ENCODE measurements at regions not wholly inside any gene's neighbourhood (a gene's known extent, or its start where the extent isn't known, plus 50 kb on each side); places are given as distances from the start of the nearest gene placed in this dataset.

DNA sequence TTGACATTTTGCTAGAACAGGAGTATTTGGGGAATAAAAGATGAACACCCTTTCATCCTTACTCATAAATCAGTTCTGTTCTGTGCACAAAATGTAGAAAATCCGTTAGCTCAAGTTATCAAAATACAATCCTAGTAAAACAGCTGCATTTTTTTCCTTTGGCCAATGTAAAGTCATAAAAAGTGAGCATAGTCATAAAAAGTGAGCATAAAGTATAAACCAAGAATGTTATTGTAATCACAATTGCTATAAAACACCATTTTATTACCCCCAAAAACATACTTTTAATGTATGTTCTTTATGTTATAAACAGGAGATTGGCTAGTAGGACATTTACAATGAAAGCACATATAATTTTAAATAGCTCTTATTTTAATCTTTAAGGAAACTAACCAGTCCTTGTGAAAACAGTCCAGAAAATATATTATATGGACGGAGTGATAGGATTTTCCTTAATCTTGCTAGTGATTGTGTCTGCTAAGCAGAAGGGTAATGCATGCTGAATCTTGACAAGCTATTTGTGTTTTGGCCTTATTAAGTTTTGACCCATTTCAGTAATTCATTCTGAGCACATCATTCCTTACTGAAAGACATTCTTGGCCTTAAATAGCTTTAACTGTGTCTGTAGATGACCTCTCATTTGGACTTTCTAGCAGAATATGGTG, 891.8 kb downstream of the DSC3 start:
- TF ChIP-seq PHB2 (IDR thresholded peaks at IDR 0.05; ENCODE audit: partially characterized antibody) (no peak), POLR2AphosphoS5 (IDR thresholded peaks at IDR 0.05; ENCODE audit: low read depth, low read length) (no peak), BRD4 (CRISPR knock-in tag; IDR thresholded peaks at IDR 0.05) (no peak), NR3C1 (CRISPR knock-in tag; IDR thresholded peaks at IDR 0.05) (no peak), EZH2 (conservative IDR thresholded peaks at IDR 0.05; ENCODE audit: low read depth, low read length) (no peak), NFKB2 (CRISPR knock-in tag; IDR thresholded peaks at IDR 0.05; ENCODE audit: borderline replicate concordance) (no peak), JUN (CRISPR knock-in tag; IDR thresholded peaks at IDR 0.05) (no peak), ZNF33A (CRISPR knock-in tag; IDR thresholded peaks at IDR 0.05; ENCODE audit: borderline replicate concordance) (no peak), CTCF (CRISPR knock-in tag; IDR thresholded peaks at IDR 0.05) (no peak), SMARCE1 (IDR thresholded peaks at IDR 0.05; ENCODE audit: borderline replicate concordance) (no peak), IKZF4 (CRISPR knock-in tag; IDR thresholded peaks at IDR 0.05; ENCODE audit: borderline replicate concordance, low read depth, not compliant biosample characterization) (no peak), ZFAT (CRISPR knock-in tag; conservative IDR thresholded peaks at IDR 0.05) (no peak)
- TF ChIP-seq, protein P1, sequence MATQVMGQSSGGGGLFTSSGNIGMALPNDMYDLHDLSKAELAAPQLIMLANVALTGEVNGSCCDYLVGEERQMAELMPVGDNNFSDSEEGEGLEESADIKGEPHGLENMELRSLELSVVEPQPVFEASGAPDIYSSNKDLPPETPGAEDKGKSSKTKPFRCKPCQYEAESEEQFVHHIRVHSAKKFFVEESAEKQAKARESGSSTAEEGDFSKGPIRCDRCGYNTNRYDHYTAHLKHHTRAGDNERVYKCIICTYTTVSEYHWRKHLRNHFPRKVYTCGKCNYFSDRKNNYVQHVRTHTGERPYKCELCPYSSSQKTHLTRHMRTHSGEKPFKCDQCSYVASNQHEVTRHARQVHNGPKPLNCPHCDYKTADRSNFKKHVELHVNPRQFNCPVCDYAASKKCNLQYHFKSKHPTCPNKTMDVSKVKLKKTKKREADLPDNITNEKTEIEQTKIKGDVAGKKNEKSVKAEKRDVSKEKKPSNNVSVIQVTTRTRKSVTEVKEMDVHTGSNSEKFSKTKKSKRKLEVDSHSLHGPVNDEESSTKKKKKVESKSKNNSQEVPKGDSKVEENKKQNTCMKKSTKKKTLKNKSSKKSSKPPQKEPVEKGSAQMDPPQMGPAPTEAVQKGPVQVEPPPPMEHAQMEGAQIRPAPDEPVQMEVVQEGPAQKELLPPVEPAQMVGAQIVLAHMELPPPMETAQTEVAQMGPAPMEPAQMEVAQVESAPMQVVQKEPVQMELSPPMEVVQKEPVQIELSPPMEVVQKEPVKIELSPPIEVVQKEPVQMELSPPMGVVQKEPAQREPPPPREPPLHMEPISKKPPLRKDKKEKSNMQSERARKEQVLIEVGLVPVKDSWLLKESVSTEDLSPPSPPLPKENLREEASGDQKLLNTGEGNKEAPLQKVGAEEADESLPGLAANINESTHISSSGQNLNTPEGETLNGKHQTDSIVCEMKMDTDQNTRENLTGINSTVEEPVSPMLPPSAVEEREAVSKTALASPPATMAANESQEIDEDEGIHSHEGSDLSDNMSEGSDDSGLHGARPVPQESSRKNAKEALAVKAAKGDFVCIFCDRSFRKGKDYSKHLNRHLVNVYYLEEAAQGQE (IDR thresholded peaks at IDR 0.05; ENCODE audit: borderline replicate concordance in 1 of 2, low read depth in 1 of 2, low read length in 2 of 2): no peak
- TF ChIP-seq, protein P2, sequence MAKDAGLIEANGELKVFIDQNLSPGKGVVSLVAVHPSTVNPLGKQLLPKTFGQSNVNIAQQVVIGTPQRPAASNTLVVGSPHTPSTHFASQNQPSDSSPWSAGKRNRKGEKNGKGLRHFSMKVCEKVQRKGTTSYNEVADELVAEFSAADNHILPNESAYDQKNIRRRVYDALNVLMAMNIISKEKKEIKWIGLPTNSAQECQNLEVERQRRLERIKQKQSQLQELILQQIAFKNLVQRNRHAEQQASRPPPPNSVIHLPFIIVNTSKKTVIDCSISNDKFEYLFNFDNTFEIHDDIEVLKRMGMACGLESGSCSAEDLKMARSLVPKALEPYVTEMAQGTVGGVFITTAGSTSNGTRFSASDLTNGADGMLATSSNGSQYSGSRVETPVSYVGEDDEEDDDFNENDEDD (CRISPR knock-in tag; IDR thresholded peaks at IDR 0.05; ENCODE audit: borderline replicate concordance): no peak
